ENCODE measurements at regions not wholly inside any gene's neighbourhood (a gene's known extent, or its start where the extent isn't known, plus 50 kb on each side); places are given as distances from the start of the nearest gene placed in this dataset.

GRCh38 chr11:92316106-92316809 is 91.6 kb downstream of the FAT3 start:
- TF ChIP-seq POLR2A (IDR thresholded peaks at IDR 0.05) (no peak), POLR2AphosphoS5 (IDR thresholded peaks at IDR 0.05) (no peak)
- TF ChIP-seq, protein P1, sequence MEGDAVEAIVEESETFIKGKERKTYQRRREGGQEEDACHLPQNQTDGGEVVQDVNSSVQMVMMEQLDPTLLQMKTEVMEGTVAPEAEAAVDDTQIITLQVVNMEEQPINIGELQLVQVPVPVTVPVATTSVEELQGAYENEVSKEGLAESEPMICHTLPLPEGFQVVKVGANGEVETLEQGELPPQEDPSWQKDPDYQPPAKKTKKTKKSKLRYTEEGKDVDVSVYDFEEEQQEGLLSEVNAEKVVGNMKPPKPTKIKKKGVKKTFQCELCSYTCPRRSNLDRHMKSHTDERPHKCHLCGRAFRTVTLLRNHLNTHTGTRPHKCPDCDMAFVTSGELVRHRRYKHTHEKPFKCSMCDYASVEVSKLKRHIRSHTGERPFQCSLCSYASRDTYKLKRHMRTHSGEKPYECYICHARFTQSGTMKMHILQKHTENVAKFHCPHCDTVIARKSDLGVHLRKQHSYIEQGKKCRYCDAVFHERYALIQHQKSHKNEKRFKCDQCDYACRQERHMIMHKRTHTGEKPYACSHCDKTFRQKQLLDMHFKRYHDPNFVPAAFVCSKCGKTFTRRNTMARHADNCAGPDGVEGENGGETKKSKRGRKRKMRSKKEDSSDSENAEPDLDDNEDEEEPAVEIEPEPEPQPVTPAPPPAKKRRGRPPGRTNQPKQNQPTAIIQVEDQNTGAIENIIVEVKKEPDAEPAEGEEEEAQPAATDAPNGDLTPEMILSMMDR (IDR thresholded peaks at IDR 0.05): no peak

Measured in transverse colon (tissue), 4 donors.